DMS153 (cell line): ENCODE measurements at regions not wholly inside any gene's neighbourhood (a gene's known extent, or its start where the extent isn't known, plus 50 kb on each side); places are given as distances from the start of the nearest gene placed in this dataset.
A peak's percentile ranks its signal among the peaks of the same experiment; 100 is the strongest.
"Not testable (repeated sequence)": the region's sequence is repeated elsewhere in the genome, so short reads cannot be mapped to it uniquely, and the experiment has no call there.

ENCODE experiments used
- DNase-seq: peaks from one replicate; lab custom pipeline; 2025; lab: John Stamatoyannopoulos, UW

GRCh38 chr9:115401756-115402327 is 283.9 kb upstream of the TNC start:
- no peak for DNase-seq

- DNase-seq = no peak
Measured at GRCh38 chr9:115403753-115404152, 285.8 kb upstream of the TNC start.

GRCh38 chr9:115404311-115404710 is 286.4 kb upstream of the TNC start:
- DNase-seq = no peak

GRCh38 chr9:115411516-115411915 is 293.6 kb upstream of the TNC start:
- no peak for DNase-seq

GRCh38 chr9:115411993-115412452 is 294.1 kb upstream of the TNC start:
- DNase-seq = no peak

- no peak for DNase-seq
Measured at GRCh38 chr9:115412656-115413055, 294.7 kb upstream of the TNC start.

GRCh38 chr9:115413304-115413703 is 295.3 kb upstream of the TNC start:
- DNase-seq = no peak

GRCh38 chr9:115413766-115414382 is 295.9 kb upstream of the TNC start:
- DNase-seq = no peak

GRCh38 chr9:115414561-115414960 is 296.6 kb upstream of the TNC start:
- DNase-seq = no peak

GRCh38 chr9:115415450-115415849 is 297.5 kb upstream of the TNC start:
- no peak for DNase-seq

GRCh38 chr9:115416299-115416698 is 298.3 kb upstream of the TNC start:
- no peak for DNase-seq

GRCh38 chr9:115418181-115418580 is 300.2 kb upstream of the TNC start:
- not testable (repeated sequence) for DNase-seq

GRCh38 chr9:115422932-115423440 is 305.0 kb upstream of the TNC start:
- DNase-seq = no peak

- no peak for DNase-seq
Measured at GRCh38 chr9:115423646-115424045, 305.7 kb upstream of the TNC start.

- DNase-seq = no peak
Measured at GRCh38 chr9:115425601-115426000, 307.6 kb upstream of the TNC start.

- no peak for DNase-seq
Measured at GRCh38 chr9:115437418-115437817, 319.5 kb upstream of the TNC start.

- DNase-seq = peak; percentile 8
Measured at GRCh38 chr9:115439641-115440040, 321.7 kb upstream of the TNC start.

- no peak for DNase-seq
Measured at GRCh38 chr9:115442054-115442453, 324.1 kb upstream of the TNC start.

GRCh38 chr9:115443890-115444289 is 325.9 kb upstream of the TNC start:
- DNase-seq = no peak

GRCh38 chr9:115444959-115445358 is 327.0 kb upstream of the TNC start:
- DNase-seq = no peak

- no peak for DNase-seq
Measured at GRCh38 chr9:115445655-115446054, 327.7 kb upstream of the TNC start.

- DNase-seq = no peak
Measured at GRCh38 chr9:115456515-115456914, 338.6 kb upstream of the TNC start.

- DNase-seq = no peak
Measured at GRCh38 chr9:115461280-115461679, 343.3 kb upstream of the TNC start.

GRCh38 chr9:115462623-115463022 is 344.7 kb upstream of the TNC start:
- DNase-seq = no peak
